ENCODE measurements at regions not wholly inside any gene's neighbourhood (a gene's known extent, or its start where the extent isn't known, plus 50 kb on each side); places are given as distances from the start of the nearest gene placed in this dataset.
"Not testable (repeated sequence)": the region's sequence is repeated elsewhere in the genome, so short reads cannot be mapped to it uniquely, and the experiment has no call there.

DNA sequence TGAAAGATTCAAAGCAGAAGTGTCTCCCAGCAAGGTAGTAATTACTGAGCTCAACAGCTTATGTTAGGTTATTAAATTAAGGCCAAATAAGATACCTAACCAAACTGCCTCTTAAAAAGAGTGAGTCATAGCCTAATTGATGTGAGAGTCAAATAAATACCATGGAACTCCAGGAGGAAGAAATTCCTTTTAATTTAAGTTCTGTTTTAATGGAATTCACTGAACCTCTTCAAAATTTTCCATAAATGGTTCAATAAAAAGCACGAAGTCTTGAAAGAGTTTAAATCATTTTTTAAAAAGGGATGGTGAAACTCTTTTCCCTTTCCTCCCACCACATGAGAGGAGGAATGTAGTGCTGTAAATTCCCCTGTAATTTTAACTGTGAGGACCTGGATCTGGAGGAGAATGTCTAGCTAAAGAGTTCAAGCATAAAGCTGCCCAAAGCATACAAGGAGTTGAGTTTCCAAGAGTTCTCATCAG lies 180.8 kb upstream of the MMADHC start:
- no peak for DNase-seq

DNA sequence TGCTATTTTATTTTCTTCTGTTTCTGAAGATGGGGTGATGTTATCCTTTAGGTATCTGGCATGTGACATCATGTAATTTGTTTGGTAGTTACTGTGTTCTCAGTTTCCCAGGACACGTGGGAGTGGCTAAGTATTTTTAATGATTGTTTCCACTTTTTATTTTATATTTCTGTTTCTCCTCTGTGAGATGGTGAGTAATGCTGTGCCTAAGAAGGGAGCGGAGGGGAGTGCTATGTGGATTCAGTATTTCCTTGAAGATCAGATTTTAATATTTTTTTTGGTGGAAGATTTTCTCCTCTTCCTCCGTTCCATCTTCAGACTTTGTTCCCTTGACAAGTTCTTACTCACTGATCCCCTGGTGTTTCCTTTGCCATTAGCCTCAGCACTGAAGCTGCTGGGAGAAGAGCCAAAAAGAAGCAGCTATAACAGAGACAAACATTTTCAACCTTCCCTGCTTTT lies 180.0 kb upstream of the MMADHC start:
- DNase-seq: no peak

DNA sequence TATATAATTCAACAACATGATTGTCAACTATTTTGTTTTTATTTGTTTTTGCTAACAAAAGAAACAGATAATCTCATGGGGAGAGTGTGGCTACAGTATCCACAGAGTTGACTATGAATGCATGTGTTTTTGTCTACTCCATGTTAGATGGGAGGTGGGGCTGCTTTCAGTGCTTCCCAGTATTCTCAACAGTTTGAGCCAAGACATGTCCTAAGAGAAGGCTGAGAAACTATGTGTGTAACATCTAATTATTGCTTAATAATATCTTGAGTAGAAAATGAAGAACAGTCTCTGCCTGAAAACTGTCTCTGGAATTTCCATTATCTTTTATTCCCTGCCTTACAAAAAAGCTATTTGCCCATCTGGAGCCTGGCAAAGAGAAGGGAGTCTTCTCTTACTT lies 178.8 kb upstream of the MMADHC start:
- DNase-seq: no peak

DNA sequence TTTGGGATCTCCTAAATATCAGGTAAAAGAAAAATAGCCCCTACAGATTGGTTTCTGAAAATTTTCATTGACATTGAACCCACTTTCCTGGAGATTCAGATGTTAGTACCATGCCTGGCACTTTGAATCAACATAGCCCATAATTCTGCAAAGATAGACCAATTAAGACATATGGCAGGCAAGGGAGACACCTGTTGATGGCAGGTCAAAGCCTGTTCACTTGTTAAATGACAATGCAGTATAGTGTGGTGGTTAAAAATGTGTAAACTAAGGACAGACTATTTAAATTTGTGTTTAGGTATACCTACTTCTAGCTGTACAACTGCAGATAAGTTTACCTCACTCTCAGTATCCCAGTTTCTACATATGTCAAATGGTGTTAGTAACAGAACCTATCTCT lies 178.1 kb upstream of the MMADHC start:
- DNase-seq: no peak

DNA sequence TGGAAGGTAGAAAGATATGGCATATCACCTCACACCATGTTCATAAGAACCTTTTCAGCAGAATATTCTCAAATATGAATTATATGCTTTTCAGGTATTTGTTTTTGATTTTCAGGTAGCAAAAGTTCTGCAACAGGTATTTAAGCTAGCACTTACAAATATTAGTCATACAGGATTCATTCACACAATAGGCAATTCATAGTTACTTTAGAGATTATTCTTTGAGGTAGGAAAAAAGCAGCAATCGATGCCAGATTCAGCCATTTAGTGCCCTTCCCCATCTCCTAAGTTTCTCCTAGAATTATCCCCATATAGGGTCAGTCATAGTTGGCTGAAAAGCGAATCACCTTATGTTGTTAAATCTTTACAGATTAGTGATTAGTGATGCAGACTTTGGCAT lies 177.4 kb upstream of the MMADHC start:
- DNase-seq: no peak

DNA sequence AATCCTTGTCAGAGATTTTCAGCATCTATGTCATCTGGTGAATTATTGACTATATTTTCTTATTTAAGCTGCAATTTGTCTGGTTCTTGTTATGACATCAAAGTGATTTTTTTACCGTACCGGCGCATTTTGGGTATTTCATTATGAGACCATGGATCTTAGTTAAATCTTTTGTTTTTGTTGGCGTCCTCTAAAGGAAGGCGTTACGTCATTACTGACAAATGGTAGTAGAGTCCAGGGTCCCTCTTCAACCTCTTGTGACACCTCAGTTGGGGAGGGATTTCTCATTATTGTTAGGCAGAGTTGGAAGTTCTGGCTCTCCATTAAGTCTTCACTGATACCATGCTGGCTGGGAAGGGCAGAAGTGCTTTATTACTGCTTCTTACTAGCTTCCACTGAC lies 175.8 kb upstream of the MMADHC start:
- DNase-seq: no peak

DNA sequence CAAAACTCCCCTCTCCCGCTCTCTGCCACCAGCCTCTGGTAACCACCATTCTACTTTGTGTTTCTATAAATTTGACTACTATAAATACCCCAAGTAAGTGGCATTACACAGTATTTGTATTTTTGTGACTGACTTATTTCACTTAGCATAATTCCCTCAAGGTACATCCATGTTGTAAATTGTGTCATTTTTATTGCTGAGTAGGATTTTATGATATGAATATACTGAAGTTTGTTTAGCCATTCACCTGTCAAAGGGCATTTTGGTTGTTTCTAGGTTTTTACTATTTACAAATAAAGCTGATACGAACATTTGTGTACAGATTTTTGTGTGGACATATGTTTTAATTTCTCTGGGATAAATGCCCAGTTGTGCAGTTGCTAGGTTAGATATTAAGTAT lies 174.0 kb upstream of the MMADHC start:
- no peak for DNase-seq

DNA sequence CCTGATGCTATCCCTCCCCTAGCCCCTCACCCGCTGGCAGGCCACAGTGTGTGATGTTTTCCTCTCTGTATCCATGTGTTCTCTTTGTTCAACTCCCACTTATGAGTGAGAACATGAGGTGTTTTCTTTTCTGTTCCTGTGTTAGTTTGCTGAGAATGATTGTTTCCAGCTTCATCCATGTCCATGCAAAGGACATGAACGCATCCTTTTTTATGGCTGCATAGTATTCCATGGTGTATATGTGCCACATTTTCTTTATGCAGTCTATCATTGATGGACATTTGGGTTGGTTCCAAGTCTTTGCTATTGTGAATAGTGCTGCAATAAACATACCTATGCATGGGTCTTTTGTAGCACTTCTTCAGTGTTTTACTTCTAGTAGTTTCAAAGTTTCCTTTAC lies 171.8 kb upstream of the MMADHC start:
- DNase-seq: not testable (repeated sequence)

DNA sequence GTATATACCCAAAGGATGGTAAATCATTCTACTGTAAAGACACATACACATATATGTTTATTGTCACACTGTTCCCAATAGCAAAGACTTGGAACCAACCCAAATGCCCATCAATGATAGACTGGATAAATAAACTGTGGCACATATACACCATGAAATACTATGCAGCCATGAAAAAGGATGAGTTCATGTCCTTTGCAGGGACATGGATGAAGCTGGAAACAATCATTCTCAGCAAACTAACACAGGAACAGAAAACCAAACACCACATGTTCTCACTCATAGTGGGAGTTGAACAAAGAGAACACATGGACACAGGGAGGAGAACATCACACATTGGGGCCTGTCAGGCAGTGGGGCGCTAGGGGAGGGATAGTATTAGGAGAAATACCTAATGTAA lies 167.1 kb upstream of the MMADHC start:
- not testable (repeated sequence) for DNase-seq

DNA sequence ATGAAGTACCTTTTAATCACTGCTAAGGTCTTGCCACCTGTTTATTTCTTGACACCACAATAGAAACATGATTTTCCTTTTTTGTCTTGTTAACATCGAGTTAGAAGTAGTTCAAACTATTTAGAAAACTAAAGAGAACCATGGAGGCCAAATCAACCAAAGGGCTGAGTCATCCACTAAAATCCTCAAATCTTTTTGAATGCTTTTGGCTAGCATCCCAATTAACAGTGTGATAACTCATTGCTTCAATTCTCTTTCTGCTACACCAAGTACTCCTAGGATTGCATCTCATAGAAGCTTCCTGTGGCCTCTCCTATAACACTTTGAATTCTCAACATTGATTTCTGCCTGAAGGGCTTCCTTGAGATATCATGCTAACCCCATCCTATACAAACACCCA lies 159.9 kb upstream of the MMADHC start:
- DNase-seq: no peak

DNA sequence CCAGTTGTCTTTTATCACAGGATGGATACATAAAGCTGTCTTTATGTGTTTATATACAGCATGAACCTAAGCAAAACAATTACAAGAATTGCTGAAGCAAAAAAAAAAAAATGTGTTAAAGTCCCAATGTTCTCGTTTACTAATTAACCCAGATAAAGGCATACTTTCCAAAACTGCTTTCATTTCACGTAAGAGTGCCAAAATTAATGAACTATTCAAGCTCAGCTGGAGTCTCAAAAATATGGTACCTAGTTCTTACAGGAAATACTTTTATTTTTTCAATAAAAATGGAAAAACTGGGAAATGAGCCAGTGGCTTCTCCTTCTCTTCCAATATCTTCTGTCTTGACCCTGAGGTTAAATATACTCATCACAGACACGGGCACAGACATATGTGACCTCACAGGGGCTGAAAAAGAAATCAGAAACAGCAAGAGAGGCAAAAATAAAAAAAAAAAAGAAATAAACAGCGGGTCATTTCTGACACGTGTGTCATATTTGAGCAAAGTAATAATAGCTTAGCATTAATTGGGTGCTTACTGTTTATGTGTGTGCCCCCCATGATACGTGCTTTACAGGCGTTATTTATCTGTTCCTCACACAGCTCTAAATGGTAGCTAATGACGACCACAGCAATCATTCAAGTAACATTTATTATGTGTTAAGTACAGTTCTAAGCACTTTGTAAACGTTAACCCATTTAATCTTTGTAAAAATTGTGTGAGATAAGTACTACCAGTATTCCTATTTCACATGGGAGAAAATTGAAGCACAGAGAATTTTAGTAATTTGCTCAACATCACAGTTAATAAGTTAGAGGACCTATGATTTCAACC lies 158.0 kb upstream of the MMADHC start:
- DNase-seq: no peak

DNA sequence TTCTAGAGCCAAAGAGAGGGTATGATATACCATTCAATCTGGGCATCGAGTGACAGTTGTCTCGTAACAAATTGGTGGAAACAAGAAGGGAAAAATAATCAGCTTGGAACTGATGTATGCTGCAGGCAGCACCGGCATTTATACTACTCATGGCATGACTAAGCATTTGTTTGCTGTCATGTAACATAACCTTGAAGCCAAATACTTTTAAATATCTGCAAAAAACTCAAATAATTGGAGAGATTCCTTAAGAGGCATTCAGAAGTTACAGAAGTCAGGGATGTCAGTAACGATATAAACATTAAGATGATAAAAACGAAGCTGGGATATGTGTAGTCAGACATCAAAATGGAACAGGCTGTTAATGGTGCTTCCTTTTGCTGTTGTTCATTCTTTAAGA lies 157.3 kb upstream of the MMADHC start:
- DNase-seq: no peak

DNA sequence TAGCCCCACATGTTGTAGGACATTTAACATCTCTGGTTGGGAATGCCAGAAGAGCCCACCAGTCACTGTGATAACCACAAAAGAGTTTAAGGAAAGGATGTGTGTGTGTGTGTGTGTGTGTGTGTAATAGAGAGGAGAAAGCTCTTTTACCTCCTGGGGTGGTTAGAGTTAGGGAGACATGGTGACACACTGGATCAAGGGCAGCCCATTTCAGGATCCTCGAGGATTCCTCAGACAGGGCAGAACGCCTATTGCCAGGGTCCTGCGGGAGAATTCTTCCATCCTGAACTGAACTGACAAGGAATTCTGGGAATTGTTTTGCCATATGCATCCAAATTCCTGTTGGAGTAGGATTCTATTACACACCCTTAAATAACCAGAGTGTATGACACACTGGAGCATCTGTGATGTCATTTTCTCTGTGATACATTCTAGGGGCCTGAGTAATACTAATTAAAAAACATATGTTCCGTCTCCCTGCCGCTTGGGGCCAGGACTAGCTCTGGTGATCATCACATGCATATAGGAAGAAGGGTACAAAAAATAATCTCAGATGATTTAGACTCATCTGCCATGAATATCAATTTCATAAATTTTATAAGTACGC lies 156.4 kb upstream of the MMADHC start:
- no peak for DNase-seq

DNA sequence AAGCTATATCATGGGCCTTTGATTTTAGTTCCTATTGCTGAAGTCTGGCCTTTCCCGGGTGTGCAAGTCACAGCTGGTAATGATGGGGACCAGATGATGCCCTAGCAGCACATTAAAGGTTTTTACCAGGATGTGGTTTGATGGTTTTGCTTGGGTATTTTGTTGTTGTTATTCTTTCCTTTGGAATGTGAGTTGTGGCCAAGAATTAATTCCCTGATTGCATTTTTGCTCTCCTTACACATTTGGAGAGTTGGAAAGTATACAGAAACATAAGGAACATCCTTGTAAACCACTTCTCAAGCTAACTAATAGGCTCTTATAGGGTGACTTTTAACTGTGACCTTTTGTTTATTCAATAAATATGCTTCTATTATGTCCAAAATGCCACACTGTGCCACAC lies 154.1 kb upstream of the MMADHC start:
- DNase-seq: no peak

DNA sequence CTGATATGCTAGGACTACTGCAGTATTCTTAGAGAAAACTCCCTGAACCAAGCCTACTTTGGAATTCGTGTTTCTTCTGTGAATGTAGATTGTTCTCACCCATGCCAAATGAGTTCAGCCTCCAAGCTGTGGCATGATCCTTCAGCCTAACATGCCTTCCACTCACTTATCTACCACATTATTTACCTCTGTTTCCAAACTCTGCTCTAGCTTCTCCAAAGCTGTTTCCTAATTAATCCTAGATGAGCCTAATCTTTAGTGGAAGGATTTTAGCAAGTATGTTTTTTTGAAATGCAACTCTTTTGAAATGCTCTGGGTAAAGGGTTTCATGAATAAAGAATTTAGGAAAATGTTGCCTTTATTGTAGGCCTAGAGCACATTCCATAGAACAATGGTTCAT lies 152.9 kb upstream of the MMADHC start:
- DNase-seq: no peak

DNA sequence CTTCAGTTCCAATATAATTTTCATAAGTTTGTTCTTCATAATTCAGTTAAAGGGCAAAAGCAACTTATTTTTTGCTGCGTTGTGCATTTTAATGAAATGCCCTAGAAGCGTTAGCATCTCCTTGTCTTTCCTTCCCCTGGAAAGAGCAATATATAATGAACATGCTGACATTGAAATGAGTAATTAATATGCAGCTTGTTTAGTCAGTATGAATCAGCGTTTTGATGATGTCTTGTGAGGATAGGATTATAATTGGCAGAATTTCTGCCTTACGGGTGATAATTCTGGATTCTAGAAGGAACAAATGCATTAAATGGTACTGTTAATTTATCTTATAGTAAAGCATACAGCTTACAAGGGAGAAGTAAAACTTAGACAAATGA lies 152.3 kb upstream of the MMADHC start:
- no peak for DNase-seq

DNA sequence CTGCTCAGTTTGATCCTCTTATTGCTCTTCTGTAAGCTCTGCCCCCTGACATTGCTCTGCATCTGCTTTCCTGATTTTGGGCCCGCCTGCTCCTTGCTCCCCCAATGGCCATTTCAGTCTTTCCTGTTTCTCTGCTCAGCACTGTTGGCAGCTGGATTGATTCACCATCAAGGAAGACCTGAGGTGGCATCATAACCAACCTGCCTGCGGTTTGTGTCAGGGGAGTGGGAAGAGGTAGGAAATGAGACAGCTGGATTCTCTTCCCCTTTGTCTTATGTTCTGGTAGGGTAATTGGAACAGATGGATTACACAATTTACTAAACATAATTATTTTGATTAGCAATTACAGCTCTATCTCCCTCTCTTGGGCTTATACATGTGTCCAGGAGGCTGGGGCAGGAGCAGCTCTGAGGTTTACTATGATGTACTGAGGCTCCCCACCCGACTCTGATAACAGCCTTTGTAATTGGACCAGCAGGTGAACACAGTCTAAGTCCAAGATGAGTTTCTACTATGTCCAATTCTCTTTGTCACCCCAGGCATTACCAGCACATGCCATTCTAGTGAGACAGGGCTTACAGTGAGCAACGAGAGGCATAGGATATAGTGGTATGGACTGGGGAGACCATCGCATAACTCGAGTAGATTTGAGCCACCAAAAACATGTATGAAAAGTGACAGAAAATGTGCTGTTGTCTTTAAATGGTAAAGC lies 151.8 kb upstream of the MMADHC start:
- DNase-seq: no peak

DNA sequence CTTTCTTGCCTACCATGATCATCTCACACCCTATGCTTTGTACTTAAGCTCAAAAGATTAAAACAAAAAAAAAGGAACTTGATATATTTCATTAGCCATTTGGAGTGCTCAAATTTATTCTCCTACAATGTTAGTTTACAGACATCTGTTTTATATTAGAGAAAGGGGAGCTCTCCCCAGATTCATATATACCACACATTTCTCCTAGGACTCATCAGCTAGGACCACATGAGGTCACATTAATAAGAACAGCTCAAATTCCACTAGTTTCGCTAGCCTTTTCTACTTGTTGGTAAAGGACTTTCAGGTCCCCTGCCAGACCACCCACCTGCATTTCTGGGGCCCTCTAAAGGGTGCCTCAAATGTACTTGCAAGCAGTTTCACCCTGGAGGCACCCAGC lies 151.2 kb upstream of the MMADHC start:
- no peak for DNase-seq

DNA sequence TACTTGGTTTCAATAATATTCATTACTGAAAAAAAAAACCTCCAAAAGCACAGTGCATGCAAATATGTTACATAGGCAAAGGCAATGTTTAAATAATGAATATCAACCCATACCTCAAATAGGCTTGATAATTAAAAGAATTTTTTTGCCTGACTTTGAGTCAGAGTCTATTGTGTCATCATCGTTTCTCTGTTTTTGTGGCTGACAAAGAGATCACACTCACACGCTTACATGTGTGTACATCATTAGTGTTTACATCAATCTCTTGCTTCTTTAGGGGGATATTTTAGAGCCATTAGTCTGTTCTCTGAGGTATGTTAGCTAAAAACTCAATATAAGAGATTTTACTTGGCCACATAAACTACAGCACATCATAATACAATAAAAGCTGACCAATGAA lies 150.3 kb upstream of the MMADHC start:
- DNase-seq: no peak

DNA sequence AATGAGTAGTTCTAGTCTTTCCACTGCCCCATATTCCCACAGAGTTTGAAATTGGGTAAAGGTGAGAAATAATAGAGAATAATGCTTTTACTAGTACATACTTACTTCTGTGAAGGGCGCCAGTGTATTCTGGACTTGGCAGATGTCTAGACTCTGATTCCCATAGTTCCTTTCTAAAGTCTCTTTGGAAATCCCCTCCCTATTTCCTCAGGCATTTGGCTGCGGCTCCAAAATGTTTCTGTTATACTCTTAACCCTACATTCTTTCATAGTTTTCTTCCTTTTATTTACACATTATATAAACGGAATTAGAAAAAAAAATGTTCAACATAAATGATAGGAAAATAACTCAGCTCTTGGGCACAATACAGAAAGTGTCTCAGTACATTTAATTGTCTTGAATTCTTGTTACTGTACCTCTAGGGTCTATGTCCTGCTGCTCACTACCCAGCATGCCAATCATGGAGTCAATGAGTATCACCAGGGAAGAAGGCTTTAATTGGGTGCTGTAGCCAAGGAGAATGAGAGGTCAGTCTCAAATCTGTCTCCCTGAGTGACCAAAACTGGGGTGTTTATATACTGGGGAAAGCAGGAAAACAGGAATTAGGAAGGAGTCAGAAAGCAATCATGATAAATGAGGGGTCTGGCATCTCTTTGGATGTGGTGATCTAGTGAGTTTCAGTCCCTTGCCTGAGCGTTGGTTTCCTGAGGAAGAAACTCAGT lies 147.8 kb upstream of the MMADHC start:
- DNase-seq: no peak

DNA sequence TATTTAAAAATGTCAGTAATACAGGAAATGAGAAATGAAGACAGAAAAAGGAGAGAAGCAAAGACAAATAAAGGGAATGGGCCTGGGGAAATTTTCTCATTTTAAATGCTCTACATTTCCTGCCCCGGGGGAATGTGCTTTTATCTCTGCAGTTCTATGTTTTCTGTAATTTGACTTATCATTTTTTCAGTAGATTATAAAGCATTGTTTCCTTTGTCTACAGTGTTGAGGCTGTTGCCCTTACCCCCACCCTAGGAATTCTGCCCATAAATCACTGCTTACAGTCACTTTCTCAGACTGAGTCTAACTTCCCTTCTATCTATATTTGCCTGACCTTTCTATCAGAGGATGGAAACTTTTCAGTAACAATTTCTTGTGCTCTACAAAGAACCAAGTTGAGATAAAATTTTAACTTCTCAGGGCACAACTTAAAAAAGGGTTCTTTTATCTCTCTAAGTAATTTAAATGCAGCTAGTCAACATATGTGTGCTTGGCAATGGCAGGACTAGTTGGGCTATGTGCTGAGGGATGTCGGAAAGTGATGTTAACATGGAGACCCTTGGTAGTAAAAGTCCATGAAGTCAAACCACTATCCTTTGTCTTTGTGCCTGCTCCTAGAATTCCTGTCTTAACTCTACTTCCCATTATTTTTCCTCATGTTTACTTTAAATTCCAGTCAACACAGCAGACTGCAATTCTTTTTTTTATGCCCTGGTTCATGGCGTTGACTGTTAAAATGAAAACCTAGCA lies 146.5 kb upstream of the MMADHC start:
- DNase-seq: no peak

DNA sequence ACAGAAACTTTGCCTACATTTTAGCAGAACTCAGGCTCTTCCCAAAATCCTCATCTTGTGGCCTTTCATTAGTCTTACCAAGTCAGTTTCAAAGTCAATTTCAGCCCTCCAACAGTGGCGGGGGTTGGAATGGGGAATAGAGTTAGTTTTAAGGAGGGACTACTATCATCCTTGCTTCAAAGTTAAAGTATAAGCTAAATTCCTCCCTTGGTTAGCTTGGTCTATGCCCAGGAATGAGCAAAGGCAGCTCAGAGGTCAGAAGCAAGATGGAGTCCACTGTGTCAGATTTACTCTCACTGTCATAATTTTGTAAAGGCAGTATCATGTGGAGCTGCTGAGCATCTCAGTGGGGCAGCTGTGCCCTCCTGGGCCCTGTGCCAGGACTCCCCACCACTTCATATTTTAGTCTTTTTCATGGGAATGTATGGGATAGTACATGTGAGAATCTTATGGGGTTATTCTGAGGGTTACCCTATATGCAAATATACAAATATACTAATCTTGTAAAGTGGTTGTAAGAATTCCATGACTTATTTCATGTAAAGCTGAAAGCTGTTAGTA lies 145.2 kb upstream of the MMADHC start:
- DNase-seq: no peak

Measured in NCI-H510A treated with DMSO at 0.1 percent for 48 hours (cell line).